K562 (cell line): ENCODE measurements at regions not wholly inside any gene's neighbourhood (a gene's known extent, or its start where the extent isn't known, plus 50 kb on each side); places are given as distances from the start of the nearest gene placed in this dataset.

Source experiments
- CBX1 ChIP-seq: sonication (generic); IDR thresholded peaks from 2 replicates; pipeline ENCODE4 v1.6.1; 2016; ENCODE audit warnings: antibody characterized with exemption, low read depth, mild to moderate bottlenecking
- CEBPZ ChIP-seq: fragments of 150-350 bp; IDR thresholded peaks from 2 replicates; pipeline ENCODE4 v1.6.1; 2014; ENCODE audit warnings: low read depth, mild to moderate bottlenecking, low read length, borderline replicate concordance
- CHD1 ChIP-seq: fragments of 200-600 bp; sonication (generic); IDR thresholded peaks from one replicate; pipeline ENCODE4 v1.6.1; 2012; ENCODE audit warnings: mild to moderate bottlenecking, moderate library complexity, low read length, inconsistent platforms
- CTCF ChIP-seq, 3 experiments: IDR thresholded peaks in 2 of 3; conservative IDR thresholded peaks in 1 of 3; 2 replicates each; pipeline ENCODE4 v1.5.1; 2011 to 2012; ENCODE audit warnings: low read length in 3 of 3, mild to moderate bottlenecking in 3 of 3, control low read depth in 2 of 3, improper control_type of control experiment in 1 of 3, inconsistent platforms in 1 of 3, low read depth in 1 of 3, mixed read lengths in 1 of 3, moderate library complexity in 1 of 3; ENCODE audit not compliant: insufficient read depth in 2 of 3
- FUS ChIP-seq: fragments of 200-400 bp; formaldehyde crosslinking; optimal IDR thresholded peaks from 2 replicates; pipeline ENCODE3; 2017; ENCODE audit warnings: low read depth, low read length
- GATAD2A ChIP-seq: fragments of 450-650 bp; IDR thresholded peaks from 2 replicates; pipeline ENCODE4 v1.6.1; 2017
- ILF3 ChIP-seq: fragments of 450-650 bp; IDR thresholded peaks from 2 replicates; pipeline ENCODE4 v1.6.1; 2018; ENCODE audit warnings: antibody characterized with exemption, mild to moderate bottlenecking, moderate library complexity, borderline replicate concordance
- KDM4B ChIP-seq, 2 experiments: fragments of 450-650 bp in 1 of 2; sonication (generic) in 1 of 2; IDR thresholded peaks; 2 replicates each; pipeline ENCODE4 v1.6.1; 2016 to 2017; ENCODE audit warnings: borderline replicate concordance in 2 of 2, antibody characterized with exemption in 1 of 2, low read depth in 1 of 2, mild to moderate bottlenecking in 1 of 2
- KLF1 ChIP-seq: fragments of 450-650 bp; IDR thresholded peaks from 2 replicates; pipeline ENCODE4 v1.6.1; 2016; ENCODE audit warnings: missing genetic modification characterization, missing compliant biosample characterization
- NR2C2 ChIP-seq, 2 experiments: fragments of 200-800 bp in 1 of 2; sonication (Bioruptor generic) in 1 of 2; sonication (generic) in 1 of 2; formaldehyde crosslinking in 1 of 2; IDR thresholded peaks; 2 replicates each; pipeline versions ENCODE4 v1.6.1 to v1.8.0; 2016 to 2022; ENCODE audit warnings: mild to moderate bottlenecking in 1 of 2, missing compliant biosample characterization in 1 of 2, missing genetic modification characterization in 1 of 2, missing genetic modification reagents in 1 of 2
- NR2F6 ChIP-seq: fragments of 450-650 bp; formaldehyde crosslinking; IDR thresholded peaks from 2 replicates; pipeline ENCODE4 v1.4.0; 2020; ENCODE audit warnings: mild to moderate bottlenecking
- NR3C1 ChIP-seq: sonication (generic); formaldehyde crosslinking; IDR thresholded peaks from 2 replicates; pipeline ENCODE4 v1.8.1; 2022; ENCODE audit warnings: missing genetic modification reagents
- PHTF2 ChIP-seq: fragments of 250-450 bp; sonication (Bioruptor Pico); IDR thresholded peaks from 2 replicates; pipeline ENCODE4 v1.5.0; 2021; ENCODE audit warnings: mild to moderate bottlenecking
- RAD21 ChIP-seq, 2 experiments: fragments of 250-450 bp in 1 of 2; fragments of 450-650 bp in 1 of 2; sonication (Bioruptor Pico) in 1 of 2; formaldehyde crosslinking in 1 of 2; IDR thresholded peaks in 1 of 2; conservative IDR thresholded peaks in 1 of 2; 2 replicates each; pipeline versions ENCODE4 v1.4.0 to v1.8.0; 2020 to 2022; ENCODE audit warnings: mild to moderate bottlenecking in 2 of 2, moderate library complexity in 1 of 2
- SIN3A ChIP-seq, 2 experiments: fragments of 150-350 bp in 1 of 2; IDR thresholded peaks; 2 replicates each; pipeline ENCODE4 v1.6.1; 2011 to 2016; ENCODE audit warnings: borderline replicate concordance in 2 of 2, low read depth in 2 of 2, low read length in 2 of 2, mild to moderate bottlenecking in 2 of 2, moderate library complexity in 2 of 2; ENCODE audit not compliant: control insufficient read depth in 1 of 2
- TAL1 ChIP-seq: fragments of 450-650 bp; IDR thresholded peaks from 2 replicates; pipeline ENCODE4 v1.6.1; 2016; ENCODE audit warnings: mild to moderate bottlenecking
- TRIM28 ChIP-seq: fragments of 450-650 bp; IDR thresholded peaks from 2 replicates; pipeline ENCODE4 v1.6.1; 2017
- ZC3H4 ChIP-seq: sonication (generic); formaldehyde crosslinking; IDR thresholded peaks from 2 replicates; pipeline ENCODE4 v1.9.0; 2021; ENCODE audit warnings: missing genetic modification reagents, borderline replicate concordance
- ZEB2 ChIP-seq: fragments of 450-650 bp; IDR thresholded peaks from 2 replicates; pipeline ENCODE4 v1.6.1; 2016
- ZFPM2 ChIP-seq: fragments of 250-450 bp; sonication (Bioruptor Pico); IDR thresholded peaks from 2 replicates; pipeline ENCODE4 v1.5.1; 2022; ENCODE audit warnings: mild to moderate bottlenecking
- ZNF133 ChIP-seq: fragments of 250-450 bp; sonication (Bioruptor Pico); IDR thresholded peaks from 2 replicates; pipeline ENCODE4 v1.4.0; 2020; ENCODE audit warnings: mild to moderate bottlenecking

GRCh38 chr5:86880785-86881492, 263.2 kb downstream of the COX7C start (continued):
- TF ChIP-seq ILF3 (no peak), CBX1 (no peak), ZNF133 (no peak), CHD1 (no peak), ZEB2 (no peak), FUS (no peak), CTCF (IDR thresholded peaks at IDR 0.05 in 2 of 3, conservative IDR thresholded peaks at IDR 0.05 in 1 of 3; ENCODE audit: insufficient read depth in 2 of 3, low read depth in 1 of 3, low read length in 3 of 3) (peak; percentile 54 to 91 (median 86); a peak in 5 of 6 replicates), CEBPZ (no peak), PHTF2 (CRISPR knock-in tag) (no peak), RAD21 (CRISPR knock-in tag; conservative IDR thresholded peaks at IDR 0.05 in 1 of 2, IDR thresholded peaks at IDR 0.05 in 1 of 2) (peak; percentile 61 to 77), SIN3A (IDR thresholded peaks at IDR 0.05; ENCODE audit: borderline replicate concordance in 2 of 2, control insufficient read depth in 1 of 2, low read depth in 2 of 2, low read length in 2 of 2) (no peak), TRIM28 (no peak), KLF1 (no peak), NR3C1 (CRISPR knock-in tag) (no peak), GATAD2A (no peak), NR2F6 (CRISPR knock-in tag) (no peak), KDM4B (IDR thresholded peaks at IDR 0.05; ENCODE audit: borderline replicate concordance in 2 of 2, low read depth in 1 of 2) (no peak), ZFPM2 (no peak), NR2C2 (CRISPR knock-in tag; IDR thresholded peaks at IDR 0.05) (no peak), NR2C2 (tag; IDR thresholded peaks at IDR 0.05) (no peak), ZC3H4 (CRISPR knock-in tag) (no peak), TAL1 (no peak)
